K562 (cell line): ENCODE measurements at regions not wholly inside any gene's neighbourhood (a gene's known extent, or its start where the extent isn't known, plus 50 kb on each side); places are given as distances from the start of the nearest gene placed in this dataset.

Source experiments
- ATAC-seq: fragments of 200-7000 bp; cut with Tn5 transposase; 3 replicates; pipeline ENCODE4 v1.9.1; 2020; ENCODE audit warnings: moderate library complexity
- BruUV-seq: library from RNA; stranded (reverse); fragments of 400-500 nt; replicated peaks from 2 replicates; lab custom pipeline; 2021; lab: Mats Ljungman, UMichigan
- CTCF ChIA-PET: fragments of 300-600 bp; formaldehyde crosslinking; extraction: SDS; loops from one replicate; lab custom pipeline; 2021; ENCODE audit warnings: low intra/inter-chr PET ratio; lab: Yijun Ruan, JAX
- POLR2A ChIA-PET: fragments of 300-600, 350-650 bp; sonication (Branson Sonifier 250); formaldehyde crosslinking; extraction: SDS; loops from one replicate; lab custom pipeline; 2021; ENCODE audit warnings: antibody characterized with exemption, inconsistent platforms; lab: Yijun Ruan, JAX
- DNase-seq, 4 experiments: peaks; one replicate each; pipeline versions ENCODE4 v3.0.0 to v3.0.0-alpha.2; 2011 to 2018; ENCODE audit warnings: low spot score in 3 of 4, mixed read lengths in 3 of 4; ENCODE audit errors: extremely low read depth in 1 of 4
- FAIRE-seq: peaks from 2 replicates; lab custom pipeline; 2011; peaks lifted over from hg19 to GRCh38; lab: Jason Lieb, UNC
- H2AFZ ChIP-seq: 2 replicates; pipeline ENCODE4 v1.6.0; 2011; ENCODE audit warnings: low read depth, low read length, control low read depth, inconsistent platforms
- H3K27ac ChIP-seq: fragments of 200-600 bp; 3 replicates; pipeline ENCODE4 v1.8.0; 2011; ENCODE audit warnings: low read depth, mild to moderate bottlenecking, control low read depth, inconsistent platforms, low read length, moderate library complexity, mixed read lengths; ENCODE audit errors: extremely low read depth
- H3K27me3 ChIP-seq, 2 experiments: fragments of 300-600 bp in 1 of 2; 2 replicates in 1 of 2; 3 replicates in 1 of 2; pipeline versions ENCODE4 v1.6.0 to v1.8.0; 2011; ENCODE audit warnings: inconsistent platforms in 2 of 2, low read length in 2 of 2, mild to moderate bottlenecking in 1 of 2, mixed read lengths in 1 of 2, moderate library complexity in 1 of 2; ENCODE audit not compliant: control insufficient read depth in 2 of 2, insufficient read depth in 2 of 2
- H3K36me3 ChIP-seq: fragments of 300-600 bp; 3 replicates; pipeline ENCODE4 v1.8.0; 2011; ENCODE audit warnings: mild to moderate bottlenecking, low read length, inconsistent platforms; ENCODE audit not compliant: control insufficient read depth, insufficient read depth
- H3K4me1 ChIP-seq, 2 experiments: fragments of 200-600 bp in 1 of 2; replicated peaks in 1 of 2; 2 replicates in 1 of 2; 3 replicates in 1 of 2; pipeline versions ENCODE4 v1.5.1 to v1.8.0; 2011; ENCODE audit warnings: inconsistent platforms in 2 of 2, low read length in 2 of 2, mild to moderate bottlenecking in 1 of 2, mixed read lengths in 1 of 2, moderate library complexity in 1 of 2; ENCODE audit not compliant: control insufficient read depth in 2 of 2, insufficient read depth in 2 of 2
- H3K4me2 ChIP-seq: 2 replicates; pipeline ENCODE4 v1.6.1; 2011; ENCODE audit warnings: low read length, control low read depth, inconsistent platforms, mixed read lengths; ENCODE audit not compliant: insufficient read depth
- H3K4me3 ChIP-seq: fragments of 200-600 bp; sonication (generic), shearing (Covaris generic); 2 replicates; pipeline ENCODE4 v1.5.1; 2016; ENCODE audit warnings: control low read depth, inconsistent platforms
- H3K79me2 ChIP-seq: fragments of 200-600 bp; 3 replicates; pipeline ENCODE4 v1.8.0; 2011; ENCODE audit warnings: low read length, inconsistent platforms; ENCODE audit not compliant: control insufficient read depth, insufficient read depth
- H3K9ac ChIP-seq, 2 experiments: 2 replicates each; pipeline versions ENCODE4 v1.6.0 to v1.6.1; 2011; ENCODE audit warnings: low read depth in 2 of 2, low read length in 2 of 2, control low read depth in 1 of 2, inconsistent platforms in 1 of 2, mild to moderate bottlenecking in 1 of 2, mixed read lengths in 1 of 2; ENCODE audit not compliant: insufficient read depth in 1 of 2
- H3K9me1 ChIP-seq: one replicate; pipeline ENCODE4 v1.6.0; 2011; ENCODE audit warnings: inconsistent platforms, mild to moderate bottlenecking, low read length, moderate library complexity; ENCODE audit not compliant: control insufficient read depth, insufficient read depth
- H3K9me3 ChIP-seq: replicated peaks from 2 replicates; pipeline ENCODE4 v1.5.1; 2011; ENCODE audit warnings: low read depth, low read length, inconsistent platforms; ENCODE audit not compliant: control insufficient read depth, insufficient read depth
- H4K20me1 ChIP-seq: replicated peaks from 2 replicates; pipeline ENCODE4 v1.6.1; 2011; ENCODE audit warnings: low read length, inconsistent platforms, mixed read lengths; ENCODE audit not compliant: control insufficient read depth, insufficient read depth
- CEBPZ ChIP-seq: fragments of 150-350 bp; IDR thresholded peaks from 2 replicates; pipeline ENCODE4 v1.6.1; 2014; ENCODE audit warnings: low read depth, mild to moderate bottlenecking, low read length, borderline replicate concordance
- HLTF ChIP-seq: fragments of 450-650 bp; IDR thresholded peaks from 2 replicates; pipeline ENCODE4 v1.6.1; 2016
- SIN3A ChIP-seq, 2 experiments: fragments of 150-350 bp in 1 of 2; IDR thresholded peaks; 2 replicates each; pipeline ENCODE4 v1.6.1; 2011 to 2016; ENCODE audit warnings: borderline replicate concordance in 2 of 2, low read depth in 2 of 2, low read length in 2 of 2, mild to moderate bottlenecking in 2 of 2, moderate library complexity in 2 of 2; ENCODE audit not compliant: control insufficient read depth in 1 of 2
- SP2 ChIP-seq: IDR thresholded peaks from 2 replicates; pipeline ENCODE4 v1.6.1; 2011; ENCODE audit warnings: mild to moderate bottlenecking, low read depth, low read length, moderate library complexity; ENCODE audit not compliant: poor library complexity, severe bottlenecking; ENCODE audit errors: extremely low read depth
- ZNF174 ChIP-seq: fragments of 250-450 bp; sonication (Bioruptor Pico); IDR thresholded peaks from 2 replicates; pipeline ENCODE4 v1.4.0; 2020; ENCODE audit warnings: mild to moderate bottlenecking
- ZNF318 ChIP-seq, 2 experiments: fragments of 450-650 bp; IDR thresholded peaks; 2 replicates each; pipeline ENCODE4 v1.6.1; 2016; ENCODE audit warnings: mild to moderate bottlenecking in 2 of 2, borderline replicate concordance in 1 of 2, low read depth in 1 of 2, moderate library complexity in 1 of 2
- ZNF764 ChIP-seq: fragments of 250-450 bp; sonication (Bioruptor Pico); IDR thresholded peaks from 2 replicates; pipeline ENCODE4 v1.4.0; 2020; ENCODE audit warnings: low read depth, mild to moderate bottlenecking, moderate library complexity
- WGBS: fragments of 100-300 bp; shearing (Covaris generic); methylation state at CpG from one replicate; pipeline ENCODE4 v1.1.6; 2016; ENCODE audit warnings: low coverage, mixed read lengths; ENCODE audit not compliant: insufficient coverage; ENCODE audit errors: missing lambda C conversion rate; 5-methylcytosine and 5-hydroxymethylcytosine counted together
- in situ Hi-C: fragments of 300-500 bp; cut with MboI; formaldehyde crosslinking; loops from 4 replicates; pipeline ENCODE4 v1.15.0; 2018; ENCODE audit warnings: inconsistent platforms, mixed read lengths
- intact Hi-C: fragments of 100-400 bp; cut with micrococcal nuclease; formaldehyde crosslinking; loops from 2 replicates; pipeline ENCODE4 v1.14.2; 2022

- ATAC-seq (no peak), DNase-seq (no peak), FAIRE-seq (no peak)
- Histone ChIP-seq H3K9me1 (no peaks in the 10 kb centered on the region), H3K79me2 (no peaks in the 10 kb centered on the region), H3K4me3 (no peak overlapping the region), H3K27me3 (peaks cover 44 to 86% of the 10 kb centered on the region in 2 experiments), H3K27ac (no peak overlapping the region), H2AFZ (no peak overlapping the region), H3K4me1 (peaks cover 0 to 8% of the 10 kb centered on the region in 2 experiments; a peak in 1 of 5 replicates), H3K9ac (no peak overlapping the region), H3K36me3 (no peaks in the 10 kb centered on the region), H4K20me1 (0 out of 2 replicates have a peak, but pooled peaks cover 8% of the 10 kb centered on the region), H3K9me3 (peaks cover 2% of the 10 kb centered on the region), H3K4me2 (no peak overlapping the region)
- intact Hi-C loops (loop anchor here (5.0 to 10.0 kb wide), 3 partner anchors 43 to 1532 kb away; no protein-coding TSS in a partner anchor), in situ Hi-C loops (loop anchor here (10.0 kb wide), 1 partner anchor 1425 kb away; no protein-coding TSS in a partner anchor)
- CTCF ChIA-PET: interaction anchor here (0.7 to 1.9 kb wide), 4 partner anchors 1416 to 1527 kb away, joined by 3 to 13 read pairs (median 4); no protein-coding TSS in a partner anchor
- WGBS: 19% methylated on average over 26 of the region's 30 CpGs
- POLR2A ChIA-PET: no interaction called here
- no TSS peak for BruUV-seq
- TF ChIP-seq HLTF (no peak), SP2 (no peak), SIN3A (IDR thresholded peaks at IDR 0.05; ENCODE audit: borderline replicate concordance in 2 of 2, control insufficient read depth in 1 of 2, low read depth in 2 of 2, low read length in 2 of 2) (no peak), ZNF764 (no peak), ZNF318 (IDR thresholded peaks at IDR 0.05; ENCODE audit: borderline replicate concordance in 1 of 2, low read depth in 1 of 2) (no peak), CEBPZ (no peak), ZNF174 (CRISPR knock-in tag) (no peak)
Observed at GRCh38 chr10:3239920-3240894, 67.6 kb upstream of the PITRM1 start.
